ENCODE measurements at regions not wholly inside any gene's neighbourhood (a gene's known extent, or its start where the extent isn't known, plus 50 kb on each side); places are given as distances from the start of the nearest gene placed in this dataset.
"Not testable (repeated sequence)": the region's sequence is repeated elsewhere in the genome, so short reads cannot be mapped to it uniquely, and the experiment has no call there.

- Histone ChIP-seq H3K4me1 (no peaks in the 10 kb centered on the region), H3K27me3 (no peaks in the 10 kb centered on the region), H3K36me3 (no peaks in the 10 kb centered on the region), H3K4me3 (no peak overlapping the region), H3K9me3 (no peaks in the 10 kb centered on the region), H3K27ac (no peak overlapping the region)
- DNase-seq (ENCODE audit: extremely low spot score in 2 of 2), result no peak
- TF ChIP-seq POLR2AphosphoS5 (IDR thresholded peaks at IDR 0.05; ENCODE audit: insufficient read depth in 1 of 2, low read depth in 1 of 2), result no peak
- intact Hi-C loops (cut with DNase I), result no loop called here
Measured at GRCh38 chr9:80664327-80665210, 1024.8 kb downstream of the TLE1 start.

GRCh38 chr9:80659751-80660150 lies 1029.6 kb downstream of the TLE1 start:
- H3K4me3 ChIP-seq; H3K36me3 ChIP-seq; DNase-seq (ENCODE audit: extremely low spot score in 2 of 2); H3K27ac ChIP-seq; H3K27me3 ChIP-seq; intact Hi-C loops (cut with DNase I); H3K9me3 ChIP-seq; H3K4me1 ChIP-seq: not testable (repeated sequence)

- intact Hi-C loops (cut with DNase I), result no loop called here
- Histone ChIP-seq H3K4me1 (peaks cover 17% of the 10 kb centered on the region), H3K27ac (no peak overlapping the region), H3K27me3 (no peaks in the 10 kb centered on the region), H3K36me3 (no peaks in the 10 kb centered on the region), H3K9me3 (no peaks in the 10 kb centered on the region), H3K4me3 (no peak overlapping the region)
- TF ChIP-seq POLR2AphosphoS5 (IDR thresholded peaks at IDR 0.05; ENCODE audit: insufficient read depth in 1 of 2, low read depth in 1 of 2), result no peak
- no peak for TF ChIP-seq POLR2A (IDR thresholded peaks at IDR 0.05)
- TF ChIP-seq CTCF (IDR thresholded peaks at IDR 0.05), result no peak
- no peak for DNase-seq (ENCODE audit: extremely low spot score in 2 of 2)
Measured at GRCh38 chr9:80651044-80651443, 1038.3 kb downstream of the TLE1 start.

- intact Hi-C loops (cut with DNase I), result no loop called here
- no peak for DNase-seq (ENCODE audit: extremely low spot score in 2 of 2)
- TF ChIP-seq POLR2AphosphoS5 (IDR thresholded peaks at IDR 0.05; ENCODE audit: insufficient read depth in 1 of 2, low read depth in 1 of 2) (no peak), POLR2A (IDR thresholded peaks at IDR 0.05) (no peak), CTCF (IDR thresholded peaks at IDR 0.05) (no peak)
- no peak overlapping the region for H3K4me3 ChIP-seq
- no peaks in the 10 kb centered on the region for H3K36me3 ChIP-seq
- no peak overlapping the region for H3K27ac ChIP-seq
- peaks cover 17% of the 10 kb centered on the region for H3K4me1 ChIP-seq
- H3K27me3 ChIP-seq, result no peaks in the 10 kb centered on the region
- H3K9me3 ChIP-seq, result no peaks in the 10 kb centered on the region
Measured at GRCh38 chr9:80649496-80649895, 1039.9 kb downstream of the TLE1 start.

- TF ChIP-seq POLR2AphosphoS5 (IDR thresholded peaks at IDR 0.05; ENCODE audit: insufficient read depth in 1 of 2, low read depth in 1 of 2) (peak in 1 of 2 donors; percentile 51), CTCF (IDR thresholded peaks at IDR 0.05) (no peak)
- peaks cover 17% of the 10 kb centered on the region for H3K4me1 ChIP-seq
- no peak for DNase-seq (ENCODE audit: extremely low spot score in 2 of 2)
Measured at GRCh38 chr9:80649001-80649420, 1040.3 kb downstream of the TLE1 start.

DNA sequence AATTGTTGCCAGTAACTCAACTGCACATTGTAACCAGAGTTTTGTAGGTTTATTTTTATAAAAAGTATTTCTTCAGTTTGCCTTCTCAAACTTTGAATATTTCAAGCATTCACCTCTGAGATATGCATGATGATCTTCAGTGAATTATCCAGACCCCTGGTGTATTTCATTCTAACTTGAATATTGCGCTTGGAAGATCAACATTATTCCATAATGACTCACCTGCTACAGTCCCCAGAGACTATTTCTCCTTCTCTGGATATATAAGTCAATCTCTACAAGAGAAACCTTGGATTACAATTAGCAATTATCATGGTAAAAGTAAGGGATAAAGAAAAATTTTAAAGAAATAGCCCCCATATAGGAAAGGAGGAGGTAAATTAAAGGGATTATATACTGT lies 1041.0 kb downstream of the TLE1 start:
- H3K36me3 ChIP-seq, result no peaks in the 10 kb centered on the region
- no peaks in the 10 kb centered on the region for H3K9me3 ChIP-seq
- peaks cover 17% of the 10 kb centered on the region for H3K4me1 ChIP-seq
- TF ChIP-seq POLR2AphosphoS5 (IDR thresholded peaks at IDR 0.05; ENCODE audit: insufficient read depth in 1 of 2, low read depth in 1 of 2) (no peak), CTCF (IDR thresholded peaks at IDR 0.05) (no peak), POLR2A (IDR thresholded peaks at IDR 0.05) (no peak)
- H3K4me3 ChIP-seq, result no peak overlapping the region
- no peaks in the 10 kb centered on the region for H3K27me3 ChIP-seq
- no peak overlapping the region for H3K27ac ChIP-seq
- intact Hi-C loops (cut with DNase I), result no loop called here
- DNase-seq (ENCODE audit: extremely low spot score in 2 of 2), result no peak

More at GRCh38 chr9:80649001-80649420, 1040.3 kb downstream of the TLE1 start:
- intact Hi-C loops (cut with DNase I), result no loop called here
- no peaks in the 10 kb centered on the region for H3K27me3 ChIP-seq
- no peak overlapping the region for H3K4me3 ChIP-seq
- no peaks in the 10 kb centered on the region for H3K36me3 ChIP-seq
- H3K27ac ChIP-seq, result no peak overlapping the region
- no peaks in the 10 kb centered on the region for H3K9me3 ChIP-seq

Data from vagina (tissue), 2 donors.